ENCODE measurements at regions not wholly inside any gene's neighbourhood (a gene's known extent, or its start where the extent isn't known, plus 50 kb on each side); places are given as distances from the start of the nearest gene placed in this dataset.

GRCh38 chr9:31470051-31470450 lies 914.4 kb upstream of the ACO1 start:
- no peak for DNase-seq
- CTCF ChIA-PET, result no interaction called here
- Mint-ChIP-seq H3K27me3 (no peaks in the 10 kb centered on the region), H3K9me3 (peaks cover 2% of the 10 kb centered on the region), H3K36me3 (no peaks in the 10 kb centered on the region), H3K27ac (no peak overlapping the region), H3K4me3 (no peak overlapping the region), H3K4me1 (no peaks in the 10 kb centered on the region)

GRCh38 chr9:31471010-31471409 lies 913.4 kb upstream of the ACO1 start:
- no peak overlapping the region for H3K27ac Mint-ChIP-seq
- H3K36me3 Mint-ChIP-seq, result no peaks in the 10 kb centered on the region
- no peak overlapping the region for H3K4me3 Mint-ChIP-seq
- H3K9me3 Mint-ChIP-seq, result peaks cover 2% of the 10 kb centered on the region
- no peak for DNase-seq
- no peaks in the 10 kb centered on the region for H3K4me1 Mint-ChIP-seq
- CTCF ChIA-PET, result no interaction called here
- no peaks in the 10 kb centered on the region for H3K27me3 Mint-ChIP-seq

GRCh38 chr9:31486630-31487029 lies 897.8 kb upstream of the ACO1 start:
- Mint-ChIP-seq H3K27ac (no peak overlapping the region), H3K36me3 (no peaks in the 10 kb centered on the region), H3K9me3 (no peaks in the 10 kb centered on the region), H3K4me3 (no peak overlapping the region), H3K4me1 (no peaks in the 10 kb centered on the region), H3K27me3 (no peaks in the 10 kb centered on the region)
- CTCF ChIA-PET, result no interaction called here
- no peak for DNase-seq

GRCh38 chr9:31490551-31491106 lies 893.8 kb upstream of the ACO1 start:
- H3K4me3 Mint-ChIP-seq, result no peak overlapping the region
- no peaks in the 10 kb centered on the region for H3K4me1 Mint-ChIP-seq
- CTCF ChIA-PET, result no interaction called here
- H3K9me3 Mint-ChIP-seq, result peaks cover 1% of the 10 kb centered on the region
- H3K27me3 Mint-ChIP-seq, result no peaks in the 10 kb centered on the region
- no peaks in the 10 kb centered on the region for H3K36me3 Mint-ChIP-seq
- no peak overlapping the region for H3K27ac Mint-ChIP-seq
- no peak for DNase-seq

GRCh38 chr9:31492229-31492628 lies 892.2 kb upstream of the ACO1 start:
- no peaks in the 10 kb centered on the region for H3K27me3 Mint-ChIP-seq
- CTCF ChIA-PET, result no interaction called here
- no peak for DNase-seq
- peaks cover 2% of the 10 kb centered on the region for H3K9me3 Mint-ChIP-seq
- no peak overlapping the region for H3K27ac Mint-ChIP-seq
- no peaks in the 10 kb centered on the region for H3K36me3 Mint-ChIP-seq
- no peak overlapping the region for H3K4me3 Mint-ChIP-seq
- no peaks in the 10 kb centered on the region for H3K4me1 Mint-ChIP-seq

- no peaks in the 10 kb centered on the region for H3K4me1 Mint-ChIP-seq
- CTCF ChIA-PET, result no interaction called here
- no peaks in the 10 kb centered on the region for H3K36me3 Mint-ChIP-seq
- peaks cover 2% of the 10 kb centered on the region for H3K9me3 Mint-ChIP-seq
- no peak for DNase-seq
- H3K4me3 Mint-ChIP-seq, result no peak overlapping the region
- no peak overlapping the region for H3K27ac Mint-ChIP-seq
- H3K27me3 Mint-ChIP-seq, result no peaks in the 10 kb centered on the region
Observed at GRCh38 chr9:31500422-31500821, 884.0 kb upstream of the ACO1 start.

GRCh38 chr9:31519011-31519410 lies 865.4 kb upstream of the ACO1 start:
- no peaks in the 10 kb centered on the region for H3K4me1 Mint-ChIP-seq
- no peak overlapping the region for H3K4me3 Mint-ChIP-seq
- CTCF ChIA-PET, result no interaction called here
- no peak overlapping the region for H3K27ac Mint-ChIP-seq
- DNase-seq, result peak; percentile 28
- H3K36me3 Mint-ChIP-seq, result no peaks in the 10 kb centered on the region
- H3K9me3 Mint-ChIP-seq, result peaks cover 4% of the 10 kb centered on the region
- no peaks in the 10 kb centered on the region for H3K27me3 Mint-ChIP-seq

GRCh38 chr9:31519424-31519823 lies 865.0 kb upstream of the ACO1 start:
- Mint-ChIP-seq H3K4me1 (no peaks in the 10 kb centered on the region), H3K27me3 (no peaks in the 10 kb centered on the region), H3K27ac (no peak overlapping the region), H3K36me3 (no peaks in the 10 kb centered on the region), H3K9me3 (peaks cover 4% of the 10 kb centered on the region), H3K4me3 (no peak overlapping the region)
- no peak for DNase-seq
- CTCF ChIA-PET, result no interaction called here

GRCh38 chr9:31519826-31520225 lies 864.6 kb upstream of the ACO1 start:
- CTCF ChIA-PET, result no interaction called here
- Mint-ChIP-seq H3K4me3 (no peak overlapping the region), H3K27me3 (no peaks in the 10 kb centered on the region), H3K9me3 (peaks cover 4% of the 10 kb centered on the region), H3K27ac (no peak overlapping the region), H3K36me3 (no peaks in the 10 kb centered on the region), H3K4me1 (no peaks in the 10 kb centered on the region)
- no peak for DNase-seq

- Mint-ChIP-seq H3K36me3 (no peaks in the 10 kb centered on the region), H3K4me3 (no peak overlapping the region), H3K27ac (no peak overlapping the region), H3K27me3 (no peaks in the 10 kb centered on the region), H3K9me3 (peaks cover 4% of the 10 kb centered on the region), H3K4me1 (no peaks in the 10 kb centered on the region)
- no peak for DNase-seq
- CTCF ChIA-PET, result no interaction called here
Observed at GRCh38 chr9:31520301-31521085, 864.0 kb upstream of the ACO1 start.

- no peak overlapping the region for H3K4me3 Mint-ChIP-seq
- no peak overlapping the region for H3K27ac Mint-ChIP-seq
- H3K36me3 Mint-ChIP-seq, result no peaks in the 10 kb centered on the region
- CTCF ChIA-PET, result no interaction called here
- H3K4me1 Mint-ChIP-seq, result no peaks in the 10 kb centered on the region
- H3K27me3 Mint-ChIP-seq, result no peaks in the 10 kb centered on the region
- no peak for DNase-seq
- H3K9me3 Mint-ChIP-seq, result no peaks in the 10 kb centered on the region
Observed at GRCh38 chr9:31535651-31536050, 848.8 kb upstream of the ACO1 start.

GRCh38 chr9:31536471-31536870 lies 848.0 kb upstream of the ACO1 start:
- H3K36me3 Mint-ChIP-seq, result no peaks in the 10 kb centered on the region
- CTCF ChIA-PET, result no interaction called here
- H3K27me3 Mint-ChIP-seq, result no peaks in the 10 kb centered on the region
- H3K4me3 Mint-ChIP-seq, result no peak overlapping the region
- H3K4me1 Mint-ChIP-seq, result no peaks in the 10 kb centered on the region
- no peak overlapping the region for H3K27ac Mint-ChIP-seq
- DNase-seq, result no peak
- H3K9me3 Mint-ChIP-seq, result no peaks in the 10 kb centered on the region

- no peak overlapping the region for H3K27ac Mint-ChIP-seq
- peaks cover 4% of the 10 kb centered on the region for H3K4me1 Mint-ChIP-seq
- H3K36me3 Mint-ChIP-seq, result no peaks in the 10 kb centered on the region
- no peak for DNase-seq
- no peak overlapping the region for H3K4me3 Mint-ChIP-seq
- CTCF ChIA-PET, result interaction anchor here (1.1 kb wide), 1 partner anchor 422 kb away, joined by 4 read pairs; no protein-coding TSS in a partner anchor
- H3K9me3 Mint-ChIP-seq, result no peaks in the 10 kb centered on the region
- H3K27me3 Mint-ChIP-seq, result no peaks in the 10 kb centered on the region
Observed at GRCh38 chr9:31541721-31542281, 842.6 kb upstream of the ACO1 start.

GRCh38 chr9:31542384-31543055 lies 841.9 kb upstream of the ACO1 start:
- H3K36me3 Mint-ChIP-seq, result no peaks in the 10 kb centered on the region
- H3K4me3 Mint-ChIP-seq, result no peak overlapping the region
- peaks cover 4% of the 10 kb centered on the region for H3K4me1 Mint-ChIP-seq
- peak overlapping the region; percentile 21 for H3K27ac Mint-ChIP-seq
- no peaks in the 10 kb centered on the region for H3K27me3 Mint-ChIP-seq
- CTCF ChIA-PET, result interaction anchor here (1.1 kb wide), 1 partner anchor 423 kb away, joined by 4 read pairs; no protein-coding TSS in a partner anchor
- no peaks in the 10 kb centered on the region for H3K9me3 Mint-ChIP-seq
- DNase-seq, result peak; percentile 24

GRCh38 chr9:31554941-31555340 lies 829.5 kb upstream of the ACO1 start:
- Mint-ChIP-seq H3K27me3 (no peaks in the 10 kb centered on the region), H3K4me3 (no peak overlapping the region), H3K27ac (no peak overlapping the region), H3K4me1 (no peaks in the 10 kb centered on the region), H3K36me3 (no peaks in the 10 kb centered on the region), H3K9me3 (no peaks in the 10 kb centered on the region)
- CTCF ChIA-PET, result no interaction called here
- no peak for DNase-seq

All from activated naive CD4-positive, alpha-beta T cell treated with anti-CD3 and anti-CD28 coated beads, Interleukin-2, amount 10 ng/mL, durations not matched to agents 7 days and 5 days (primary cell).